ENCODE measurements at regions not wholly inside any gene's neighbourhood (a gene's known extent, or its start where the extent isn't known, plus 50 kb on each side); places are given as distances from the start of the nearest gene placed in this dataset.

- no peak for TF ChIP-seq CTCF (optimal IDR thresholded peaks at IDR 0.05 in 1 of 3, IDR thresholded peaks at IDR 0.05 in 1 of 3, conservative IDR thresholded peaks at IDR 0.05 in 1 of 3; ENCODE audit: extremely low read depth in 1 of 3, insufficient read depth in 2 of 3, low read length in 3 of 3)
- TF ChIP-seq EZH2 (IDR thresholded peaks at IDR 0.05; ENCODE audit: low read length): no peak
- Histone ChIP-seq H3K27ac (ENCODE audit: control insufficient read depth, insufficient read depth, low read length) (no peak overlapping the region), H3K9me1 (ENCODE audit: control insufficient read depth, extremely low read depth, insufficient read depth, low read length) (no peaks in the 10 kb centered on the region), H2AFZ (ENCODE audit: control insufficient read depth, low read length) (no peak overlapping the region), H3K9me3 (ENCODE audit: control insufficient read depth, low read depth, low read length) (no peaks in the 10 kb centered on the region), H3K4me2 (ENCODE audit: control insufficient read depth, extremely low read depth, insufficient read depth, low read depth, low read length) (no peak overlapping the region), H4K20me1 (ENCODE audit: control insufficient read depth, extremely low read depth, insufficient read depth, low read length) (no peaks in the 10 kb centered on the region), H3K36me3 (ENCODE audit: control insufficient read depth in 2 of 2, extremely low read depth in 1 of 2, insufficient read depth in 2 of 2, low read length in 2 of 2) (no peaks in the 10 kb centered on the region), H3K79me2 (ENCODE audit: control insufficient read depth, insufficient read depth, low read length) (no peaks in the 10 kb centered on the region), H3K4me1 (ENCODE audit: control insufficient read depth, extremely low read depth, insufficient read depth, low read length) (no peaks in the 10 kb centered on the region), H3K9ac (ENCODE audit: control insufficient read depth, extremely low read depth, insufficient read depth, low read length) (no peak overlapping the region), H3K27me3 (ENCODE audit: control insufficient read depth, extremely low read depth, insufficient read depth, low read length) (no peaks in the 10 kb centered on the region), H3K4me3 (ENCODE audit: control insufficient read depth in 2 of 3, extremely low read depth in 1 of 3, insufficient read depth in 2 of 3, low read depth in 1 of 3, low read length in 3 of 3) (no peak overlapping the region)
- no peak for DNase-seq (ENCODE audit: low read depth, low spot score)
- dilution Hi-C loops (cut with MboI; ENCODE audit: extremely low pct_ligation_motif_present, low sequenced_read_pairs): no loop called here
- no peak for FAIRE-seq
Observed at GRCh38 chr6:153616506-153616905, 422.5 kb upstream of the OPRM1 start.

- Histone ChIP-seq H3K4me3 (ENCODE audit: control insufficient read depth in 2 of 3, extremely low read depth in 1 of 3, insufficient read depth in 2 of 3, low read depth in 1 of 3, low read length in 3 of 3) (no peak overlapping the region), H3K9me3 (ENCODE audit: control insufficient read depth, low read depth, low read length) (no peaks in the 10 kb centered on the region), H3K9ac (ENCODE audit: control insufficient read depth, extremely low read depth, insufficient read depth, low read length) (no peak overlapping the region), H3K27me3 (ENCODE audit: control insufficient read depth, extremely low read depth, insufficient read depth, low read length) (no peaks in the 10 kb centered on the region), H3K36me3 (ENCODE audit: control insufficient read depth in 2 of 2, extremely low read depth in 1 of 2, insufficient read depth in 2 of 2, low read length in 2 of 2) (no peaks in the 10 kb centered on the region), H3K27ac (ENCODE audit: control insufficient read depth, insufficient read depth, low read length) (no peak overlapping the region), H3K79me2 (ENCODE audit: control insufficient read depth, insufficient read depth, low read length) (no peaks in the 10 kb centered on the region), H3K9me1 (ENCODE audit: control insufficient read depth, extremely low read depth, insufficient read depth, low read length) (no peaks in the 10 kb centered on the region), H4K20me1 (ENCODE audit: control insufficient read depth, extremely low read depth, insufficient read depth, low read length) (no peaks in the 10 kb centered on the region), H3K4me2 (ENCODE audit: control insufficient read depth, extremely low read depth, insufficient read depth, low read depth, low read length) (no peak overlapping the region), H2AFZ (ENCODE audit: control insufficient read depth, low read length) (no peak overlapping the region), H3K4me1 (ENCODE audit: control insufficient read depth, extremely low read depth, insufficient read depth, low read length) (no peaks in the 10 kb centered on the region)
- DNase-seq (ENCODE audit: low read depth, low spot score) (no peak), FAIRE-seq (no peak)
- no peak for TF ChIP-seq EZH2 (IDR thresholded peaks at IDR 0.05; ENCODE audit: low read length)
- no peak for TF ChIP-seq CTCF (optimal IDR thresholded peaks at IDR 0.05 in 1 of 3, IDR thresholded peaks at IDR 0.05 in 1 of 3, conservative IDR thresholded peaks at IDR 0.05 in 1 of 3; ENCODE audit: extremely low read depth in 1 of 3, insufficient read depth in 2 of 3, low read length in 3 of 3)
- dilution Hi-C loops (cut with MboI; ENCODE audit: extremely low pct_ligation_motif_present, low sequenced_read_pairs): no loop called here
Observed at GRCh38 chr6:153613719-153614455, 425.2 kb upstream of the OPRM1 start.

All from keratinocyte (primary cell).